ENCODE measurements at regions not wholly inside any gene's neighbourhood (a gene's known extent, or its start where the extent isn't known, plus 50 kb on each side); places are given as distances from the start of the nearest gene placed in this dataset.
"Not testable (repeated sequence)": the region's sequence is repeated elsewhere in the genome, so short reads cannot be mapped to it uniquely, and the experiment has no call there.

- in situ Hi-C loops (cut with HindIII; ENCODE audit: low pct_unique_long_range_greater_than_20kb, low sequenced_read_pairs), result no loop called here
- DNase-seq (ENCODE audit: low read depth, low spot score), result no peak
Measured at GRCh38 chr12:58750484-58750883, 169.8 kb downstream of the LRIG3 start.

- in situ Hi-C loops (cut with HindIII; ENCODE audit: low pct_unique_long_range_greater_than_20kb, low sequenced_read_pairs), result no loop called here
- DNase-seq (ENCODE audit: low read depth, low spot score), result no peak
Measured at GRCh38 chr12:58757422-58757821, 162.9 kb downstream of the LRIG3 start.

- in situ Hi-C loops (cut with HindIII; ENCODE audit: low pct_unique_long_range_greater_than_20kb, low sequenced_read_pairs); DNase-seq (ENCODE audit: low read depth, low spot score): not testable (repeated sequence)
Measured at GRCh38 chr12:58759745-58760144, 160.6 kb downstream of the LRIG3 start.

- no peak for DNase-seq (ENCODE audit: low read depth, low spot score)
- in situ Hi-C loops (cut with HindIII; ENCODE audit: low pct_unique_long_range_greater_than_20kb, low sequenced_read_pairs), result no loop called here
Measured at GRCh38 chr12:58761308-58761707, 159.0 kb downstream of the LRIG3 start.

GRCh38 chr12:58764100-58764953 lies 156.0 kb downstream of the LRIG3 start:
- in situ Hi-C loops (cut with HindIII; ENCODE audit: low pct_unique_long_range_greater_than_20kb, low sequenced_read_pairs), result no loop called here
- no peak for DNase-seq (ENCODE audit: low read depth, low spot score)

- no peak for DNase-seq (ENCODE audit: low read depth, low spot score)
- in situ Hi-C loops (cut with HindIII; ENCODE audit: low pct_unique_long_range_greater_than_20kb, low sequenced_read_pairs), result no loop called here
Measured at GRCh38 chr12:58765076-58765475, 155.2 kb downstream of the LRIG3 start.

GRCh38 chr12:58765653-58766512 lies 154.4 kb downstream of the LRIG3 start:
- in situ Hi-C loops (cut with HindIII; ENCODE audit: low pct_unique_long_range_greater_than_20kb, low sequenced_read_pairs), result no loop called here
- DNase-seq (ENCODE audit: low read depth, low spot score), result no peak

- in situ Hi-C loops (cut with HindIII; ENCODE audit: low pct_unique_long_range_greater_than_20kb, low sequenced_read_pairs), result no loop called here
- no peak for DNase-seq (ENCODE audit: low read depth, low spot score)
Measured at GRCh38 chr12:58766513-58766870, 153.8 kb downstream of the LRIG3 start.

- DNase-seq (ENCODE audit: low read depth, low spot score), result no peak
- in situ Hi-C loops (cut with HindIII; ENCODE audit: low pct_unique_long_range_greater_than_20kb, low sequenced_read_pairs), result no loop called here
Measured at GRCh38 chr12:58767496-58767895, 152.8 kb downstream of the LRIG3 start.

GRCh38 chr12:58773986-58774385 lies 146.3 kb downstream of the LRIG3 start:
- no peak for DNase-seq (ENCODE audit: low read depth, low spot score)
- in situ Hi-C loops (cut with HindIII; ENCODE audit: low pct_unique_long_range_greater_than_20kb, low sequenced_read_pairs), result no loop called here

GRCh38 chr12:58774731-58775130 lies 145.6 kb downstream of the LRIG3 start:
- DNase-seq (ENCODE audit: low read depth, low spot score), result no peak
- in situ Hi-C loops (cut with HindIII; ENCODE audit: low pct_unique_long_range_greater_than_20kb, low sequenced_read_pairs), result no loop called here

GRCh38 chr12:58775396-58775795 lies 144.9 kb downstream of the LRIG3 start:
- DNase-seq (ENCODE audit: low read depth, low spot score), result no peak
- in situ Hi-C loops (cut with HindIII; ENCODE audit: low pct_unique_long_range_greater_than_20kb, low sequenced_read_pairs), result no loop called here

- DNase-seq (ENCODE audit: low read depth, low spot score), result no peak
- in situ Hi-C loops (cut with HindIII; ENCODE audit: low pct_unique_long_range_greater_than_20kb, low sequenced_read_pairs), result no loop called here
Measured at GRCh38 chr12:58776144-58776543, 144.2 kb downstream of the LRIG3 start.

GRCh38 chr12:58777815-58778214 lies 142.5 kb downstream of the LRIG3 start:
- DNase-seq (ENCODE audit: low read depth, low spot score), result no peak
- in situ Hi-C loops (cut with HindIII; ENCODE audit: low pct_unique_long_range_greater_than_20kb, low sequenced_read_pairs), result no loop called here

- in situ Hi-C loops (cut with HindIII; ENCODE audit: low pct_unique_long_range_greater_than_20kb, low sequenced_read_pairs), result no loop called here
- no peak for DNase-seq (ENCODE audit: low read depth, low spot score)
Measured at GRCh38 chr12:58781609-58782008, 138.7 kb downstream of the LRIG3 start.

- no peak for DNase-seq (ENCODE audit: low read depth, low spot score)
- in situ Hi-C loops (cut with HindIII; ENCODE audit: low pct_unique_long_range_greater_than_20kb, low sequenced_read_pairs), result no loop called here
Measured at GRCh38 chr12:58787021-58787760, 133.1 kb downstream of the LRIG3 start.

GRCh38 chr12:58794859-58795258 lies 125.4 kb downstream of the LRIG3 start:
- in situ Hi-C loops (cut with HindIII; ENCODE audit: low pct_unique_long_range_greater_than_20kb, low sequenced_read_pairs), result no loop called here
- DNase-seq (ENCODE audit: low read depth, low spot score), result no peak

- in situ Hi-C loops (cut with HindIII; ENCODE audit: low pct_unique_long_range_greater_than_20kb, low sequenced_read_pairs), result no loop called here
Measured at GRCh38 chr12:58795825-58796224, 124.5 kb downstream of the LRIG3 start.

More at GRCh38 chr12:58795825-58796224, 124.5 kb downstream of the LRIG3 start:
- DNase-seq (ENCODE audit: low read depth, low spot score), result no peak
